Upper lobe of left lung (tissue), 4 donors: ENCODE measurements at regions not wholly inside any gene's neighbourhood (a gene's known extent, or its start where the extent isn't known, plus 50 kb on each side); places are given as distances from the start of the nearest gene placed in this dataset.

ENCODE experiments used
- CTCF ChIP-seq, 6 experiments: fragments of 450-650 bp in 4 of 6; fragments of 200-600 bp in 2 of 6; sonication (generic) in 2 of 6; IDR thresholded peaks; one replicate each; pipeline ENCODE4 v1.5.1; 2016 to 2019; ENCODE audit warnings: antibody characterized with exemption in 6 of 6
- EP300 ChIP-seq, 4 donors: sonication (generic); formaldehyde crosslinking; IDR thresholded peaks; one replicate each; pipeline ENCODE4 v1.5.1; 2017; ENCODE audit warnings: antibody characterized with exemption in 4 of 4, control low read depth in 2 of 4
- POLR2A ChIP-seq, 4 donors: fragments of 450-650 bp; IDR thresholded peaks; one replicate each; pipeline ENCODE4 v1.5.1; 2016 to 2017; ENCODE audit warnings: antibody characterized with exemption in 4 of 4, mild to moderate bottlenecking in 2 of 4
- POLR2AphosphoS5 ChIP-seq, 2 donors: sonication (generic); formaldehyde crosslinking; IDR thresholded peaks; one replicate each; pipeline ENCODE4 v1.5.1; 2017; ENCODE audit warnings: antibody characterized with exemption in 2 of 2

DNA sequence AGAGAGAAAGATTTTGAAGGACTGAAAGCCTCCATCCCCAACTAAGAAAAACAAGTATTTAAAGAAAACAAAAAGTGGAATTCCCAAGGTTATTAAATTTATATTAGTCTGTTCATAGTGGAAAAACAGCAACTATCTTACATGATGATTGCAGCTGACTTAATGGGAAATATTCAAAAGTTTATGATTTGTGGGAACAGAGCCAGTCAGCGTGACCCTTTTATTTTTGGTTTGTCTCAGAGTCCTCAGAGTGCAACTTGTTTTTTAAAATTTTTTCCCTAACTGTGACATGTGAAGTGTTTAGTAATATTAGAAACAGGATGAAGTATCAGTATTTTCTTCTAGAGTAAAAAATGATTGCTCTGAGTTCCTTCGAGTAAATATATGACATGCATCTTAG, 441.9 kb upstream of the MCTP2 start:
- no peak for TF ChIP-seq CTCF (IDR thresholded peaks at IDR 0.05)
- TF ChIP-seq POLR2A (IDR thresholded peaks at IDR 0.05) = no peak
- no peak for TF ChIP-seq POLR2AphosphoS5 (IDR thresholded peaks at IDR 0.05)
- TF ChIP-seq EP300 (IDR thresholded peaks at IDR 0.05) = no peak
